HG03159 (cell line): ENCODE measurements at regions not wholly inside any gene's neighbourhood (a gene's known extent, or its start where the extent isn't known, plus 50 kb on each side); places are given as distances from the start of the nearest gene placed in this dataset.
"Not testable (repeated sequence)": the region's sequence is repeated elsewhere in the genome, so short reads cannot be mapped to it uniquely, and the experiment has no call there.

Experiments
- ATAC-seq: cut with Tn5 transposase; IDR thresholded peaks from one replicate; pipeline ENCODE4 v1.9.1; 2021; ENCODE audit warnings: mild to moderate bottlenecking, moderate library complexity; ENCODE audit not compliant: unreplicated experiment

DNA sequence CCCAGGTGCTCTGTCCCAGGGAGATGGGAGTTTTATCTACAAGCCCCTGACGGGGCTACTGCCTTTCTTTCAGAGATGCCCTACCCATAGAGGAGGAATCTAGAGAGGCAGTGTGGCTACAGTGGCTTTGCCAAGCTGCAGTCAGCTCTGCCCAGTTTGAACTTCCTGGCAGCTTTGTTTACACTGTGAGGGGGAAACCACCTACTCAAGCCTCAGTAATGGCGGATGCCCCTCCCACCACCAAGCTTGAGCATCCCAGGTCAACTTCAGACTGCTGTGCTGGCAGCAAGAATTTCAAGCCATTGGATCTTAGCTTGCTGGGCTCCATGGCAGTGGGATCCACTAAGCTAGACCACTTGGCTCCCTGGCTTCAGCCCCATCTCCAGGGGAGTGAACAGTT is 53.1 kb upstream of the TMEM252 start:
- ATAC-seq: not testable (repeated sequence)

DNA sequence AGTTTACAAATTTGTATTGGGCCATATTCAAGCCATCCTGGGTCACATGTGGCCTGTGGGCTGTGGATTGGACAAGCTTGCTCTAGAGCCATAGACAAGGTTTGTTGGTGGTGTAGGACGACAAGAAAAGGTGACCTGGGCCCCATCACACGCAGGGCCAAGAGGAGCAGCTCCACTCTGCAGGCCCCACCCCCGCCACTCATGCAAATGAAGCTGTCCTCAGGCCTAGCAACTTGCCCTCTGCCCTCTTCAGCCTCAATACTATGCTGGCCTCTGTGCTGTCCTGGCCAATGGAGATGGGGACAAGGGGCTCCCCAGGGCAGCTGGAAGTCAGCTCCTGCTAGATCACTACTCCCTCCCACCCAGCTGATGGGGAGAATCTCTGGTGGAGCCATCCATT is 55.2 kb upstream of the TMEM252 start:
- ATAC-seq: no peak

DNA sequence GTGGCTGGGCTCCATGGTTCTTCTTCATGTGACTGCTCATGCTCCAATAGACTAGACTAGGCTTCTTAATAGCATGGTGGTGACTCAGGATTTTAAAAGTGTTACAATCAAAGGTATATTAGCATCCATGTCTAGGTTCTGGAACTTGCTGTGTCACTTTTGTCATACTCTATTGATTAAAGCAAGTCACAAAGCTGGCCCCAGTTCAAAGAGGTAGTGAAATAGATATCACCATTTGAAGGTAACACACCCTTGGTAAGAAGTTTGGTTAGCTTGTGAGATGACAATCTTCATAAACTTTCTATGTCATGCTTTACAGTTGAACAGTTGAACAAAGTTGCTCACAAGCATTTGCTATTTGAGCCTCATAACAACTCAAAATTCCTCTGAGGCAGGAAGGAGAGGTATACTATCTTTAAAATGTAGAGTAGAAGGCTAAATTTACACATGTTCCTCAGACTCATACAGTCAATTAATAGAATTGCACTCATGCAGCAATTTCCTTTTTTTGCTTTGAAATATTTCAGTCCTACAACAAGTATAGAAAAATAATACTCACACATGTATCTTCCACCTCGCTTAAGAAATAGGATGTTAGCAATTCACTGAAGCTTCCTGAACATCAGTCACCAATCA is 56.8 kb upstream of the TMEM252 start:
- ATAC-seq: no peak

DNA sequence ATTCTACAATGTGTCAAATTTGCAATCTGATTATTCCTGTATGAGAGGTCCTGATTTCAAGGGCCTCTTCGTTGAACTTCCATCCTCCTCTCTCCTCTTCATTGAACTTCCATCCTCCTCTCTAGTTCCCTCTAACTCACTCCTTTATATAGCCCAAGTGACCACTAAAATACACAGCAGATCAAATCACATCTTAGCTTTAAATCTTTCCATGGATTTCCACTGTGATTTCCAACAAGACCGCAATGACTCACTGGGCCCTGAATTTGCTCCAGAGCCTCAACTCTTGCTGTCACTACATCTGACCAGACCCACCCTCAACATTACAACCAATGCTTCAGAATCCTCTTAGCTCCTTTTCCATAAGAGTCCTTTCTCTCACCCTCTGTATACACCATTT is 59.1 kb upstream of the TMEM252 start:
- ATAC-seq: no peak

DNA sequence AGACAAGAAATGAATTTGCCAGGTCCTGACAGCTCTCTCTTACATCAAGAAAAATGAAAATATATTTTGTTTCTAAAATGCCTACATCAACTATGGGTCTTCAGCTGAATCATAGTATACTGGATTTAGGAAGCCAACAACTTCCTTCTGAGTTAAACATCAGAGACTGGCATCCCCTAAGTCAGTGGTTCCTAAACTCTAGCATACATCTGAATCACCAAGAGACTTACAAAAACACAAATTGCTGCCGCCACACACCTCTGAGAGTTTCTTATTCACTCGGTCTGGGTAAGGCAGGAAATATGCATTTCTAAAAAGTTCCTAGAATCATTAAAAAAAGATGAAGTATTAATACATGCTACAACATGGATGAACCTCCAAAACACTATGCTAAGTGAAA is 60.4 kb upstream of the TMEM252 start:
- no peak for ATAC-seq

DNA sequence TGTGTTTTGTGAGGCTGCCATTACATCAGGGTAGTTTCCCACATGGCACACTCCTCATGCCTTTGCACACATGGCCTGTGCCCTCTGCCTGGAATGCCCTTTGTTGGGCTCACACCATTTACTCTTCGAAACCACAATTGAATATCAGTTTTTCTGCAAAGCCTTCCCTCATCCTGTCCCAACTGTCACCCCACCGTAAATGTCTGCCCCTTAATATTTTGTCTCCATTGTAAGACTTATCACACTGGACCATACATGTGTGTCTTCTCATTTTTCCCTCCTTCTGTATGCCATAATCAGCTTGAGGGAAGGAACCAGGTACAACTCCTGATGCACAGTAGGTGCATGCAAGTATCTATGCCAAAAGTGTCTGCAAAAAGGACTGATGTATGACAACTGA is 62.7 kb upstream of the TMEM252 start:
- ATAC-seq: no peak

DNA sequence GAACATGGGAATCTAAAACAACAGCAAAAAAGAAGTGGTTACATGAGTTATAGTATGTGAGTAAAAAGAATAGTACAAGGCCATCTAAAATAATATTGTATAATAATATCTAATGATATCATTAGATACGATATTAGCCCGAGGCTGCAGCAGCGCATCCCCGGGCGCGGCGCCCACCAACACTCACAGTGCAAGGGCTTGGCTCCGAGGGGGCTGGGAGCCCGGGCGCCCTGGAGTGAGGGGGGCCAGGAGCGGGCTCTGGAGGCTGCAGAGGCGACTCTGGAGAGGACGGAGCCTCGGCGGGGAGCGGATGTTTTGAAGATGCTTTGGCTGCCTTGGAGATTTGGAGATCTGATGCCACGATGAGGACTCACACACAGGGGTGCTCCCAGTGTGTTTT is 68.1 kb upstream of the TMEM252 start:
- no peak for ATAC-seq

DNA sequence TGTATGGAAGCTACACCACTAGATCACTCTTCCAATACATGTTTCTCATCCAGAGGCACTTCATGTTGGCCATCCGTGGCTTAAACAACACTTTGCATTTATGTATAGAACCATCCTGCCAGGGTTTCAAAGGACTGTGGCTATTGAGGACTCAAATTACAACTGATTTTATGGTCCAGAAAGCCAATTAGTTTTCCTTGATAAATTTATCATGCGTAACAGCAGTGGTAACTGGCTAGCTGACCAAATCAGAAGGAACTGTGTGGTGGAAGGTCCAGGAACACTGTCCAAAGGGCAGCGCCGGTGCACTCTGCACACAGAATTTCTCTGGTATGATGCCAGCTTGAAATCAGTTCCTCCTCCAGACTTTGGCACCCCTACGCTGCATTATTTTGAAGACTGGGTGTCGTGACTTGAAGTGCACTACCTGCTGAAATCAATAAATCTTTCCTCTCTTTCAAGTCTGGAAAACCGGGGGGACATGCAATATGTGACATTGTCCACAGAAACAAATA is 69.3 kb upstream of the TMEM252 start:
- no peak for ATAC-seq

DNA sequence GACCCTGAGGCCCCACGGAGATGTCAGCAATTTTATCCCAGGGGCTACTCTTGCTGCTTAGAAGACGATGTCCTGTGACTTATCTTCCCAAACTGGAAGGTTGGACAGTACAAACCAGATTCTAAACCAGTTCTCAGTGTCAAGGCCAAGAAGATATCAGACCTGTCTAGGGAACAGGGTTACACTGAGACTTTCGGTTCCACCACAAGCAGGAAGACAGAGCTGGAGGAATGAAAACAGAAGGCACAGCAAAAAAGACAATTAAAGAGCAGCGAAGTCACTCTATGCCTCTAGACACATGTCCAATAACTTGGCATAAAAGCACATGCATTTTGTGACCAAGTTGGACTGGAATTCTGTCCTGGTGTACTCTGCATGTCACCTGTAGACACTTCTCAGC is 73.4 kb upstream of the TMEM252 start:
- no peak for ATAC-seq

DNA sequence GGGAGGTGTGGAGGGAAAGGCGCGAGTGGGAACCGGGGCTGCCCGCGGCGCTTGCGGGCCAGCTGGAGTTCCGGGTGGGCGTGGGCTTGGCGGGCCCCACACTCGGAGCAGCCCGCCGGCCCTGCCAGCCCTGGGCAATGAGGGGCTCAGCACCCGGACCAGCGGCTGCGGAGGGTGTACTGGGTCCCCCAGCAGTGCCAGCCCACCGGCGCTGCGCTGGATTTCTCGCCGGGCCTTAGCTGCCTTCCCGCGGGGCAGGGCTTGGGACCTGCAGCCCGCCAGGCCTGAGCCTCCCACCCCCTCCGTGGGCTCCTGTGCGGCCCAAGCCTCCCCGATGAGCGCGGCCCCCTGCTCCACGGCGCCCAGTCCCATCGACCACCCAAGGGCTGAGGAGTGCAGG is 76.3 kb upstream of the TMEM252 start:
- ATAC-seq: not testable (repeated sequence)

DNA sequence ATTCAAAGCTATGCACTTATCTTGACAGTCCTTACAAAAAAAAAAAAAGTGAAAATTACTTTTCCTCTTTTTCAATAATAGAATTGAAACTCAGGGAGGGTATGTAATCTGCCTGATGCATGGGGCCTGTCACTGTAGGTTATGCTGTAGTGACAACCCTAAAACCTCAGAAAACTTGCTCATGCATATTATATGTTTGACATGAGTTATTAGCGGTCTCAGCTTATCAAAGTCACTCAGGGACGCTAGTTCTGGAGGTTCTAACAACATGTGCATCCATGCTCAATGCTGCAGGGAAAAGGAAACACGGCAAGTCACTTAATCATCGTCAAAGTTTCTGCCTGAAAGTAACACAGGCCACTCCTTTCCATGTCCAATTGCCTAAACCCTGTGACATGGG is 78.4 kb upstream of the TMEM252 start:
- ATAC-seq: no peak

DNA sequence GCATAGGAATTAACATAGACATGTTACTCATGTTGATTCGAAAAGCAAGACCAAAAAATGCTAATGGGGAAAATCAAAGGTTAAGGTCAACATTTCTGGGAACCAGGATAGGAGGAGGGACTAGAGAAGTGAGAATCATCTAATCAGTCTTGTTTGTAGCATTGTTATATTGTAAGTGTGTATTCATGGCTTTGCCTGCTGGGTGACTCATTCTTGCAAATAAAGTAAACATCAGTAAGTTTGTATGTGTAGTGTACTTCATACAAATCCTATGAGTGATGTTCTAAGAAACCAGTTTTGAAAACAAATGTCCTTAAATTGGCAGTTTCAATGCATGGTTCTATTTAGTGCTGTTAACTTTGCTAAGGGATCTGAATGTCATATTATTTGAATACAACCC is 79.0 kb upstream of the TMEM252 start:
- ATAC-seq: no peak

DNA sequence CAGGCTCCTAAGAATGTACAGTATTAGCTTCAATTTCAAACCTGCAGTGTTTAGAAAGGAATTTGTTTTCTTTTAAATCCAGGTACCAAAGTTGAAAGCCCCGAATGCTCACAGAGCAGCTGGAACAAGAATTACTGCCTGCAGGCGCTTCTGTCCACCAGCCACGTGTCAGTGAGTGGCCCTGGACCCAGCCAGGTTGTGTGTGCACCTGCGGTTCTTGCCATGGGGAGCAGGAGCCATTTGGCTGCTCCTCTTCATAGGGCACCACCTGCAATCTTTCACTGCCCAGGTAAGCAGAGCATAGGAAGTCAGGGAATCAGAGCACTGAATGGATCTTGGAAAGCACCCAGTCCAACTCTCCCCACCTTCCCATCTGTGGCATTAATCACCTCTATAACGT is 79.5 kb upstream of the PIP5K1B start:
- no peak for ATAC-seq

DNA sequence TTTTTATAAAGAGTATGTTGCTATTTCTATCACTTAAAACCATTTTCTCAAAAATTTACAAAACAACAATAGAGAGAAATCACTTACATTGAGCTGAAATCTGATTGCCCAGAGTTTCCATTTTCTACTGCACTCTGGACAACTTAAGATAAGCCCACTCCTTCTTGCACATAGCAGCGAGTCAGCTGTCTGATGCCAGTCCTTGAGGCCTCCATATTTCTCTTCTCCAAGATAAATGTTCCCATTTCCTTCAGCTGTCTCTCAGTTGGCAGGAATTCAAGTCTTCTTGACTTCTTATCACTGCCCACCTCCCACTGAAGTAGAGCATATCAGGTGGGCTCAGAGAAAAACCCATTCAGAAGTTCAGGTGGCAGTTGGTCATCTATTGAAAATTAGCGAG is 78.5 kb upstream of the PIP5K1B start:
- no peak for ATAC-seq

DNA sequence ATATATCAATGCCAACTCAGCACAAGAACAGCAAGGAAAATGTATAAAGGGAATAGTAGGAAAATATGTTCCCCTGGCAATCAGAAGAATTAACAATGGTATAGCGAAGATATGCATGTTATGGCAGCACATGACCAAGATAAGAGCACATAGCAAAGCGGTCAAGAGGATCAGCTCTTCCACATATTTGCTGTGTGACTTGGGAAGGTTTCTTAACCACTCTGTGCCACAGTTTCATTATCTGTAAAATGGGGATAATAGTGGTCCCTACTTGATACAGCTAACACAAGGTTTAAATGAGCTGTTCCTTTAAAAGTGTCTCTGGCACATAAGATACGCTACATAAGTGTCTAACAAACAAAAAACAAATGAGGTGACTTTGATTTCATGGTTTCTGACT is 77.9 kb upstream of the PIP5K1B start:
- ATAC-seq: no peak

DNA sequence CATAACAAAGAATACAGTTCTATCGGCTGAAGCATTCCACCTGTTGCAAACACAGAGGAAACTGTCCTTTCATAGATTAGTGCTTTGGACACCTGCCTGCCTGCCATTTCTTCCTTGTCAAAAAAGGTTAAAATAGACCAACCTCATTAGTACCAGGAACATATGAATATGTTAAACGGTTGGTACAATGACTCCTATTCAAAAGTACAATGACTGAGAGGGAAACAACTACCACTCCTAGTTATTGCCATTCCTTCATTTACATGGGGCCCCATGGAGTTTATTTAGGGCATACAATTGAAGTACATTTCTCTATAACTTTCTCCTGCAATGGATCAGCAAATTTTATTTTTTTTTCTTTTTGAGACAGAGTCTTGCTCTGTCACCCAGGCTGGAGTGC is 77.4 kb upstream of the PIP5K1B start:
- ATAC-seq: no peak

DNA sequence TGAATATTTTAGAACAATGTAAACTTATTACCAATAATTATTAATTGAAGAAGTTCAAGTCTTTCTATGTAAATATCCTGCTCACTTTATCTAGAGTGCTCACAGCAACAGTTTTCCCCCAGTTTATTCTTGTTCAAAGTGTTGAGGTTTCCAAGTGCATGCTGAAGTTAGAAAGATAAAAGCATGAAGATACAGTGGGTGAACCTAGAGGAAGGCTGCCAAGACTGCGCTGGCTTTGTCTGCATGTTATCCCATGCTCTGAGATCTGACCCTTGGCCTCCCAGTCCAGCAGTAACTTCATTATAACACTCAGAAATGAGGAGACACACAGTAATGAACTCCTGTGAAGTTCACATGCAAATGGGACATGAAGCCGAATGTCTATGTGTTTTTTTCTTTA is 76.0 kb upstream of the PIP5K1B start:
- ATAC-seq: no peak

DNA sequence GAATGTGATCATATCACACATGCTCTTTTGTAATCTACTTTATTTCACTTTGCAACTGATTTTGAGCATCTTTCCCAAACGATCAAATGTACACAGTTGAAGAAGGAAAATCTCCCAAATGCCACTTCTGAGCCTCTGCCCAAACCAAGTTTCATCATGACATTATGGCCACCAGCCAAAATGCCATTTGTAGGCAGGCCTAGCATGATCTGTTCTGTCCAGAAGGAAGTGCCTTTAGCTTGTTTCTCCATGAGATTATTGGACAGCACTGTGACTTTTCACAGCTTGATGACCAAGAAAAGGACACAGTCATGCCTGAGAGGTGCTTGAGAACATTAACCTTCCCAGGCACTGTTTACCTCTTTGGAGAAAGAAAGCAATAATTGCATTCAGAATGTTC is 73.2 kb upstream of the PIP5K1B start:
- ATAC-seq: no peak

DNA sequence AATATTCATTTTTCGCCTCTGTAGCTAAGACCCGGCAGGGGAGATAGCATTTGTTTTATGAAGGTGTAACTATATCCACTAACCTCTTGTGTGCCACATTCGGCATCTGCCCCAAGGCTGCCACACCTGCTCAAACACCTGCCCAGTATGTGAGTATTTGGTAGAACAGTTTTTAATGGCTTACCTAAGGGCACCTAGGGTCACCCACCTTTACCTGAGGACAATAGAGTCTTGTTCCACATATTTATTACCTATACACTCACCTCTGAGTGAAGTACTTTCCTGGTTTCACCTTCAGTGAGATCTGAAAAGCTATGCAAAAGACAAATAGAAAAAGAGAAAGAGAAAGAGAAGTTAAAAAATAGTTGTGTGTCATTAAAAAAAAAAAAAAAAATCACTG is 68.0 kb upstream of the PIP5K1B start:
- ATAC-seq: no peak

DNA sequence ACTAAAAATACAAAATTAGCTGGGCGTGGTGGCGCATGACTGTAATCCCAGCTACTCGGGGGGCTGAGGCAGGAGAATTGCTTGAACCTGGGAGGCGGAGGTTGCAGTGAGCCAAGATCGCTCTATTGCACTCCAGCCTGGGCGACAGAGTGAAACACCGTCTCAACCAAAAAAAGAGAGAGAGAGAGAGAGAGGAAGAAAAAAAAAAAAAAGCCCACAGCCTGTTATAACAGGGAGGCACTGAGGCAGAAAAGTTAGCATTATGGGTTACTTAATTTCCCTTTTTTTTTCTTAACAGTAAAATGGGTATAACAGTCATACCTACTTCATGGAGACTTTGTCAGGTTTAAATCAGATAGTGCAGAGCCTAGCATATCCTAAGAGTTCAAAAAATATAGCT is 65.8 kb upstream of the PIP5K1B start:
- ATAC-seq: not testable (repeated sequence)

DNA sequence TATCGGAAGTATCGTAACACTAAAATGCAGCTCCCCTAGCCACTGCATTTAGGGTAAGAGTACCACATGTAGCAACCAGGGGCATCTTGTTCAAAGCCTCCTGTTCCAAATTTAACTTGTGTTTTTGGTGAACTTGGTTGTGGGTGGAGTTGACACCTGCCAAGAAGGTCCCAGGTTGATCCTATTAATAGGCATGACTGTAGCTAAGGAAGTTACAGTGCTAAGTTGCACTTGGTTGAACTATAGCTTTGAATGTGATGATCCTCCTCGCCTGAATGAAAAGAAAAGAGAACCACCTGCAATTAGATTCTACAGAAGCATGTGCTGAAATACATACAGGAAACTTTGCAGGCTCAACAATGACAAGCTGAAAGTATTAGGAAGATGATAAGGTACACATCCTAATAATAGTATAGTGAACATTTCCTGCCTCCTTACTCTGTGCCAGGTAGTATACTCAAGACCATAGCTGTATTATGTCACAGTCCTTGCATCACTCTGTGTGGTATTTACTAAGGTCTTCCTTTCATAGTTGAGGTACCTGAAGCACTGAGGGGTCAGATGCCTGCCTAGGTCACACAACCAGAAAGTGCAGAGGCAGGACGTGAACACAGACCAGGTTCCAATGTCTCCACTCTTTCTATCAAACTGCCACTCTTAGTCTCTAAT is 64.5 kb upstream of the PIP5K1B start:
- ATAC-seq: no peak

DNA sequence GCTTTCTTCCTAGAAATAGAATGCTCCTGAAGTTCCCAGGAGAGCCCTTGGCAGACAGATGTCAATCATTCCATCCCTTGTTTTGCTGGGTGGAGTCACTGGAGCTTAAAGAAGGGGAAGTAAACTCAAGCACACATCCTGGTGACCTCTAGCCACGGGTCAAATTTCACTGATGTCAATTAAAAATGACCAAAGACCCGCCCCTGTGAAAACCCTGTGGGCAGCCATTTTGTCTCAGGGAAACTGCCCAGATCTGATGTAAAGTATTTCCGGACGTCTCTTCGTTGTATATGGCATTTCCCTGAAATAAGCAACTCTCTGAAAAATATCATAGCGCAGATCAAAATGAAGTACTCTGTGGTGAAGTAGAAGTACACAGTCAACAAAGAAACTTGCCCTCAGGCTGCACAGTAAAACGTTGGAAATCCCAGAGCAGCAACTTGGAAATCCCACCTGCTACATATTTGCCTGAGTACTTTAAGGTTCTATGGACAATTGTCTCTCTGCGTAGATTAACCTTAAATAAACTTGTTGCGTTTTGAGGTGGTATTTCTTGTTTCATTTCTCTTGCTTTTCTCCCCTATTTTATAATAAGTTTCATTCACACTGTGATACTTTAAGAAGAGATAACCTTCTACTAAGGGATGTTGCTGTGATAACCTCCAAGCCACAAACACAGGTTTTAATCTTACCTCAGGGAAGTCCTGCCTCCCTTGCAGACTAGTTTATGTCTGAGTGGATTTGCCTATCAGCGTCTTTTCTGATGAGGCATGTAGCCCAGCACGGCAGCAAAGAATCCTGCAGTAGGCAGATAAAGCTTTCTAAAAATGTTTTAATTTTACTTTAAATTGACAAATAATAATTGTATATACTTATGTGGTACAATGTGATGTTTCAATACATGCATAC is 60.9 kb upstream of the PIP5K1B start:
- peak; percentile 67 for ATAC-seq
